ENCODE measurements at regions not wholly inside any gene's neighbourhood (a gene's known extent, or its start where the extent isn't known, plus 50 kb on each side); places are given as distances from the start of the nearest gene placed in this dataset.

DNA sequence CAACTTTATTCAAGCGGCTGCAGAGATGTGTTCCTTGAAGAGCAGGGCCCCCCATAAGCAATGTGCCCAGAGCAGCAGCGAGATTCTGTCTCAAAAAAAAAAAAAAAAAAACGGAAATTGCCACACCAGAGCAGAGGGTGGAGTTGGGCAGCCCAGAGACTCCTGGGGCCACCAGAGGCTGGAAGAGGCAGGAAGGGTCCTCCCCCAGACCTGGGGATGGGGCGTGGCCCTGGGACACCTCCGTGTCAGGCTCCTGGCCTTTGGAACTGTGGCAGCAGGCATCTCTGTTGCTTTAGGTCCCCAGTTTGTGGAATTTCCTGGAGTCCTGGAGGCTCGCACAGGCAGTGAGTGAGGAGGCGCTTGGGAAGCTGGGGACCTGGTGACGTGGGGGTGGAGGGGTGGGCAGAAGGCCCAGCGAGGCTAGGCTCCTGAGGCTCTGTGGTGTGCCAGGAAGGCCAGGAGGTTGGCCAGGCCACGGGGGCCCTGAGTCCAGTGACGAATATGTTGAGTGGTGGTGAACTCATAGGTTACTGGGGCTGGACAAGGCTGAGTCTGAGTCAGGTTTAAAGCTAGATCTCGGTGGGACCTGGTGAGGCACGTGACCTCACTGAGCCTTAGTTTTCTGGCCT lies 735.6 kb downstream of the BRD1 start:
- TF ChIP-seq SNAI2 (CRISPR knock-in tag; IDR thresholded peaks at IDR 0.05) (no peak), ZNF8 (CRISPR knock-in tag; IDR thresholded peaks at IDR 0.05) (no peak), ESRRG (CRISPR knock-in tag; IDR thresholded peaks at IDR 0.05) (no peak), BACH2 (CRISPR knock-in tag; IDR thresholded peaks at IDR 0.05; ENCODE audit: borderline replicate concordance) (no peak), ZNF565 (CRISPR knock-in tag; conservative IDR thresholded peaks at IDR 0.05; ENCODE audit: low read depth) (no peak), GLIS3 (CRISPR knock-in tag; IDR thresholded peaks at IDR 0.05) (no peak), ZNF70 (CRISPR knock-in tag; IDR thresholded peaks at IDR 0.05) (no peak), CSDC2 (CRISPR knock-in tag; IDR thresholded peaks at IDR 0.05) (no peak), ZFP3 (CRISPR knock-in tag; IDR thresholded peaks at IDR 0.05) (no peak), ARNTL (CRISPR knock-in tag; IDR thresholded peaks at IDR 0.05; ENCODE audit: borderline replicate concordance, low read depth) (no peak), ZFP30 (CRISPR knock-in tag; IDR thresholded peaks at IDR 0.05) (no peak)
- TF ChIP-seq, protein P1, sequence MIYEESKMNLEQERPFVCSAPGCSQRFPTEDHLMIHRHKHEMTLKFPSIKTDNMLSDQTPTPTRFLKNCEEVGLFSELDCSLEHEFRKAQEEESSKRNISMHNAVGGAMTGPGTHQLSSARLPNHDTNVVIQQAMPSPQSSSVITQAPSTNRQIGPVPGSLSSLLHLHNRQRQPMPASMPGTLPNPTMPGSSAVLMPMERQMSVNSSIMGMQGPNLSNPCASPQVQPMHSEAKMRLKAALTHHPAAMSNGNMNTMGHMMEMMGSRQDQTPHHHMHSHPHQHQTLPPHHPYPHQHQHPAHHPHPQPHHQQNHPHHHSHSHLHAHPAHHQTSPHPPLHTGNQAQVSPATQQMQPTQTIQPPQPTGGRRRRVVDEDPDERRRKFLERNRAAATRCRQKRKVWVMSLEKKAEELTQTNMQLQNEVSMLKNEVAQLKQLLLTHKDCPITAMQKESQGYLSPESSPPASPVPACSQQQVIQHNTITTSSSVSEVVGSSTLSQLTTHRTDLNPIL (CRISPR knock-in tag; IDR thresholded peaks at IDR 0.05; ENCODE audit: low read depth) = no peak
- TF ChIP-seq, protein P2, sequence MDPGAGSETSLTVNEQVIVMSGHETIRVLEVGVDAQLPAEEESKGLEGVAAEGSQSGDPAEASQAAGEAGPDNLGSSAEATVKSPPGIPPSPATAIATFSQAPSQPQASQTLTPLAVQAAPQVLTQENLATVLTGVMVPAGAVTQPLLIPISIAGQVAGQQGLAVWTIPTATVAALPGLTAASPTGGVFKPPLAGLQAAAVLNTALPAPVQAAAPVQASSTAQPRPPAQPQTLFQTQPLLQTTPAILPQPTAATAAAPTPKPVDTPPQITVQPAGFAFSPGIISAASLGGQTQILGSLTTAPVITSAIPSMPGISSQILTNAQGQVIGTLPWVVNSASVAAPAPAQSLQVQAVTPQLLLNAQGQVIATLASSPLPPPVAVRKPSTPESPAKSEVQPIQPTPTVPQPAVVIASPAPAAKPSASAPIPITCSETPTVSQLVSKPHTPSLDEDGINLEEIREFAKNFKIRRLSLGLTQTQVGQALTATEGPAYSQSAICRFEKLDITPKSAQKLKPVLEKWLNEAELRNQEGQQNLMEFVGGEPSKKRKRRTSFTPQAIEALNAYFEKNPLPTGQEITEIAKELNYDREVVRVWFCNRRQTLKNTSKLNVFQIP (CRISPR knock-in tag; IDR thresholded peaks at IDR 0.05; ENCODE audit: borderline replicate concordance, low read depth) = no peak
- ATAC-seq = no peak

DNA sequence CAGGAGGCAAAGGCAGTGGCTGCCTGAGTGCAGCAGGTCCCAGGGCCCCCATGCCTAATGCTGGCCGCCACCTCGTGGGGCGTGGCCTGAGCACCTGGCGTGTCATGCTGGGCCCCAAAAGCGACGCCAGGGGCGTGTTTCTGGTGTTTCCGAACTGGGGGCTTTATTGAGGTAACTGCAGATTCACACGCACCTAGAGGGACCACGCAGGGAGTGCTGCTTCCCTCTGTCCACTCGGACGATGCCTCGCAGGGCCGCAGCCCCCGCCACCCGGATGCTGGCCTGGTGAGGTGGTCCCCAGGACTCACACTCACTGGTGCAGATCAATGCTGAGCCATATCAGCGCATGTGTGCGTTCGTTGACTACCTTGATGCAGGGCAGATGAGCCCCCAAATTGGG lies 736.2 kb downstream of the BRD1 start:
- ATAC-seq = no peak
- TF ChIP-seq GLIS3 (CRISPR knock-in tag; IDR thresholded peaks at IDR 0.05) = no peak
- TF ChIP-seq, protein P3, sequence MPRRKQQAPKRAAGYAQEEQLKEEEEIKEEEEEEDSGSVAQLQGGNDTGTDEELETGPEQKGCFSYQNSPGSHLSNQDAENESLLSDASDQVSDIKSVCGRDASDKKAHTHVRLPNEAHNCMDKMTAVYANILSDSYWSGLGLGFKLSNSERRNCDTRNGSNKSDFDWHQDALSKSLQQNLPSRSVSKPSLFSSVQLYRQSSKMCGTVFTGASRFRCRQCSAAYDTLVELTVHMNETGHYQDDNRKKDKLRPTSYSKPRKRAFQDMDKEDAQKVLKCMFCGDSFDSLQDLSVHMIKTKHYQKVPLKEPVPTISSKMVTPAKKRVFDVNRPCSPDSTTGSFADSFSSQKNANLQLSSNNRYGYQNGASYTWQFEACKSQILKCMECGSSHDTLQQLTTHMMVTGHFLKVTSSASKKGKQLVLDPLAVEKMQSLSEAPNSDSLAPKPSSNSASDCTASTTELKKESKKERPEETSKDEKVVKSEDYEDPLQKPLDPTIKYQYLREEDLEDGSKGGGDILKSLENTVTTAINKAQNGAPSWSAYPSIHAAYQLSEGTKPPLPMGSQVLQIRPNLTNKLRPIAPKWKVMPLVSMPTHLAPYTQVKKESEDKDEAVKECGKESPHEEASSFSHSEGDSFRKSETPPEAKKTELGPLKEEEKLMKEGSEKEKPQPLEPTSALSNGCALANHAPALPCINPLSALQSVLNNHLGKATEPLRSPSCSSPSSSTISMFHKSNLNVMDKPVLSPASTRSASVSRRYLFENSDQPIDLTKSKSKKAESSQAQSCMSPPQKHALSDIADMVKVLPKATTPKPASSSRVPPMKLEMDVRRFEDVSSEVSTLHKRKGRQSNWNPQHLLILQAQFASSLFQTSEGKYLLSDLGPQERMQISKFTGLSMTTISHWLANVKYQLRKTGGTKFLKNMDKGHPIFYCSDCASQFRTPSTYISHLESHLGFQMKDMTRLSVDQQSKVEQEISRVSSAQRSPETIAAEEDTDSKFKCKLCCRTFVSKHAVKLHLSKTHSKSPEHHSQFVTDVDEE (CRISPR knock-in tag; IDR thresholded peaks at IDR 0.05) = no peak

DNA sequence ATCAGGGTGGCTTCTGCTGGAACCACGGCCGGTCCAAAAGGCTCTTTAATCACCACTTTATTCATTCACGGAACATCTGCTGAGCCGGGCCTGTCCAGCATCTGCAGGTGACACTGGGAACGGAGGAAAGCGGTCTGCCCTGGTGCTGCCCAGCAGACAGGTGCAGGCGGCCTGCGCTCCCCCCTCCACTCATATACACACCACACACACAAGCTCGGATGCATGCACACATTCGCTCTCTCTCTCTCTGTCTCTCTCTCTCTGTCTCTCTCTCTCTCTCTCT lies 736.9 kb downstream of the BRD1 start:
- ATAC-seq = no peak

More for the DNA sequence above, 736.9 kb downstream of the BRD1 start:
- TF ChIP-seq ZNF70 (CRISPR knock-in tag; IDR thresholded peaks at IDR 0.05) (no peak), CSDC2 (CRISPR knock-in tag; IDR thresholded peaks at IDR 0.05) (no peak), ZFP3 (CRISPR knock-in tag; IDR thresholded peaks at IDR 0.05) (no peak), RARB (CRISPR knock-in tag; IDR thresholded peaks at IDR 0.05) (no peak), ZNF565 (CRISPR knock-in tag; conservative IDR thresholded peaks at IDR 0.05; ENCODE audit: low read depth) (no peak), TOX (CRISPR knock-in tag; IDR thresholded peaks at IDR 0.05; ENCODE audit: borderline replicate concordance) (no peak), GLIS3 (CRISPR knock-in tag; IDR thresholded peaks at IDR 0.05) (no peak)
- TF ChIP-seq, protein P2 (CRISPR knock-in tag; IDR thresholded peaks at IDR 0.05; ENCODE audit: borderline replicate concordance, low read depth) = no peak
- TF ChIP-seq, protein P3 (CRISPR knock-in tag; IDR thresholded peaks at IDR 0.05) = no peak
- TF ChIP-seq, protein P1 (CRISPR knock-in tag; IDR thresholded peaks at IDR 0.05; ENCODE audit: low read depth) = no peak

Measured in SK-N-SH treated with all-trans-retinoic acid at 6 μM for 48 hours (cell line).